ENCODE measurements at regions not wholly inside any gene's neighbourhood (a gene's known extent, or its start where the extent isn't known, plus 50 kb on each side); places are given as distances from the start of the nearest gene placed in this dataset.
"Not testable (repeated sequence)": the region's sequence is repeated elsewhere in the genome, so short reads cannot be mapped to it uniquely, and the experiment has no call there.

DNA sequence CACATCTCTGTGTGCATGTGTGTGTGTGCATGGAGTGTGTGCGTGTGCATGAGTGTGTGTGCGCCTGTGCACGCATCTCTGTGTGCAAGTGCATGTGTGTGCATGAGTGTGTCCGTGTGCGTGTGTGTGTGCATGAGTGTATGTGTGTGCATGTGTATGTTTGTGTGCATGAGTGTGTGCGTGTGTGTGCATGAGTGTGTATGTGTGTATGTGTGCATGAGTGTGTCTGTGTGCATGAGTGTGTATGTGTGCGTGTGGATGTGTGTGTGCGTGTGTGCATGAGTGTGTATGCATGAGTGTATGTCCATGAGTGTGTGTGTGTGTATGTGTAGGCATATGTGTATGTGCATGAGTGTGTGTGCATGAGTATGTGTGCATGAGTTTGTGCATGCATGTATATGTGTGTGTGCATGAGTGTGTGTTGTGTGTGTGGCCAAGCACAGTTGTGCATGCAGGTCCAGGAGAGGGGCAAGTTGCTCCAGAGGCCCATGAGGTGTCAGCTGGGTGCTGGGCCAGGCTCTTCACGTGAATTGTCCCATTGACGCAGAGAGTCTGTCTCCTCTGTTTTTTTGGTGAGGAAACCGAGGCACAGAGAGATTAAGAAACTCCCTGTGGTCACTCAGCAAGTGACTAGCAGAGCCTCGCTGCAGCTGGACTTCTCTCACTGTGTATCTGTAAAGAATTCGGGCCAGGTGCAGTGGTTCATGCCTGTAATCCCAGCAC lies 75.5 kb downstream of the ASB1 start:
- no peak for DNase-seq

DNA sequence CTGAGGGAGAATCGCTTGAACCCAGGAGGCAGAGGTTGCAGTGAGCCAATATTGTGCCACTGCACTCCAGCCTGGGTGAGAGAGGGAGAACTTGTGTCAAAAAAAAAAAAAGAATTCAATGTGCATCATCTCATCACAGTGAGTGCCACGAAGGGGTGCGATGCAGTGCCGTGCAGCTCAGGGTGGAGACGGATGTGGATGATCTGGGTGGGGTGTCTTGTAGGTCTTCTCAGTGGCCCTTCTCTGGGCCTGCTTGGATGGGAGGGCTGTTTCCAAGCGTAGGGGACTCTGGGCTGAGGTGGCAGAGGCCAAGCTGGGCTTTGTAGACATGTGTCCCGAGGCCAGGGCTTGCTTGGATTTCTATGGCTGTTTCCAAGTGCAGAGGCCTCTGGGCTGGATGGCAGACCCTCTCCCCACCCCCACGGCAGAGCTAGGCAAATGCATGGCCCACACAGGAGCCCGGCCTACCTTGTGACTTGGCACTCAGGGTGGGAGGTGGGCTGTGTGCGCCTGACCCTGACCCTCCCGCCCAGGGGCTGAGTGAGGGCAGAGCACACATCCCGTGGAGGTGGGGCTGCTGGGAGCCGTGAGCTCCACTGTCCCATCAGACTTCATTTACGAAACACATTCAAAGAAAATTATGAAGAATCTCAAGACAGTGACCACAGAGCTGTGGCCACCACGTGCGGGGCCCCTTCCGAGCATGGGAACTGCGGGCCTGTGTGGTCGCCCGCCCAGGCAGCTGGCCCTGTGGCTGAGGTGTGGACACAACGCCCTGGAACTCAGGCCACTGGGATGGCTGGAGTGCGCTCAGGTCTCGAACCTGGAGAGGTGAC lies 76.4 kb downstream of the ASB1 start:
- peak; percentile 10 for DNase-seq

DNA sequence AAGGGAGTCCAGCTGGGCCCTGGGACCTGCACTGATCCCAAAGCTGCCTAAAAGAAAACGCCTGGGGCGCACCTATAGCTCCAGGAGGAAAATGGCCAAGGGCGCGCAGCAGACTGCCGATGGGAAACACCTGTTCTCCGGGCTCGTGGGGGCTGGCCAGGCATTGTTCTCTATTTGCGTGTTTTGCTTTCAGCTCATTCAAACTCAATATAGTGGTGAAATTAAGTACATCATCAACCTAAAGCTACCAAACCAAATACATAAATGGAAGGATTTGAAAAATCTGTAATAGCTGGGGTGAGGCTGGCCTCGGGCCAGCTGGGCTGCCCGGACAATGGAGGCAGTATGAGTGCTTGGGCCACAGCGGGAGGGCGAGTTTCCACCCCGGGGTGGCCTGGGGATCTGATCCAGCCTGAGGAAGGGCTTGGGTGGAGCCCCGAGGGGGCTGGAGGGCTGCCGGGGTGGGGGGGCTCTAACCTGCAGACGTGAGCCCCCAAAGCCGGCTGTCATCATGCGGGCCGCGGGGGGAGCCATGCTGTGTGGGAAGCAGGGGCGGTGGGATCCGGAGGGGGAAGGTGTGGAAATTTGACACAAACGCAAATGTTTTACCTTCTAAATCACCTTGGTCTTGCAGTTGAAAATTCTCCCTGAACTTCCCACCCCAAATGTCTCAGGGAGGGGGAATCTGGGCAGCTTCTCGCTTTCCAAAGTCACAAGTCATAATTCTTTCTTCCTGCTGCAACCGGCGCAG lies 77.6 kb downstream of the ASB1 start:
- DNase-seq: no peak

DNA sequence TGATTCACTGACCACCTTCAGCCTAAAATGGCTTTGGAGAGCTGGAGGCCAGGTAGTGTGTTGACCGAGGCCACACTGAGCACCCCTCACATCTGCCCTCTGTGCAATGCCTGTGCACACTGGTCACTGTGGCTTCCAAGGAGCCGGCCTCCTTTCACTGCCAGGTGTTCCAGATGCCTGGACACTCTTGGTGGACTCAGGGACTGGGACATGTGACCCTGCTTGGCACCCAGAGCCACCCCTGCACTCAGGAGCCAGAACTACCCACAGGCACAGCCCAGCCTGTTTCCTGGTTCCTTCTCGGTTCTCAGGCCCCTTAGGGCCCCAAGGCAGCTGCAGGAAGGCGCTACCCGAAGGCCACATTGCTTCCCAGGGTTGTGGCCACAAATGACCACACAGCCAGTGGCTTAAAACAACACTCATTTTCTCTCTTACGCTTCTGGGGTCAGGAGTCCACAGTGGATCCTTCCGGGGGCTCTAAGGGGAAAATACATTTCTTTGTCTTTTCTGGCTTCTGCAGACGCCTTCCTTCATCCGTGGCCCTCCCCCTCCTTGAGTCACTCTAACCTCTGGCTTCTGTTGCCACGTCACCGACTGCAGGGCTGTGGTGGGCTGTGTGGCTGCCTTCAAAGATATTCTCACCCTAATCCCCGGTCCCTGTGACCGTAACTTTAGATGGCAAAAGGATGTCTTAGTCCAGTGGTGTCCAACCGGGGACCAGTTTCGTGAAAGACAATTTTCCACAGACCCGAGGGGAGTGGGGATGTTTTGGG lies 78.6 kb downstream of the ASB1 start:
- DNase-seq: no peak

DNA sequence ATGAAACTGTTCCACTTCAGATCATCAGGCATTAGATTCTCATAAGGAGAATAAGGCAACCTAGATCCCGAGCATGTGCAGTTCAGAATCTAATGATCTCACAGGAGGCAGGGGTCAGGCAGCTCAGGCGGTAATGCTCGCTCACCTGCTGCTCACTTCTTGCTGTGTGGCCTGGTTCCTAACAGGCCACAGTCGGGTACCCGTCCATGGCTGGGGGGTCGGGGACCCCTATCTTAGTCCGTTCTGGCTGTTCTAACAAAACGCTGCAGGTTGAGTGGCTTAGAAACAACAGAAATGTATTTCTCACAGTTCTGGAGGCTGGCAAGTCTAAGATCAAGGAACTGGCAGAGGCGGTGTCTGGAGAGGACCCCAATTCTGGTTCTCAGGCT lies 79.2 kb downstream of the ASB1 start:
- DNase-seq: no peak

DNA sequence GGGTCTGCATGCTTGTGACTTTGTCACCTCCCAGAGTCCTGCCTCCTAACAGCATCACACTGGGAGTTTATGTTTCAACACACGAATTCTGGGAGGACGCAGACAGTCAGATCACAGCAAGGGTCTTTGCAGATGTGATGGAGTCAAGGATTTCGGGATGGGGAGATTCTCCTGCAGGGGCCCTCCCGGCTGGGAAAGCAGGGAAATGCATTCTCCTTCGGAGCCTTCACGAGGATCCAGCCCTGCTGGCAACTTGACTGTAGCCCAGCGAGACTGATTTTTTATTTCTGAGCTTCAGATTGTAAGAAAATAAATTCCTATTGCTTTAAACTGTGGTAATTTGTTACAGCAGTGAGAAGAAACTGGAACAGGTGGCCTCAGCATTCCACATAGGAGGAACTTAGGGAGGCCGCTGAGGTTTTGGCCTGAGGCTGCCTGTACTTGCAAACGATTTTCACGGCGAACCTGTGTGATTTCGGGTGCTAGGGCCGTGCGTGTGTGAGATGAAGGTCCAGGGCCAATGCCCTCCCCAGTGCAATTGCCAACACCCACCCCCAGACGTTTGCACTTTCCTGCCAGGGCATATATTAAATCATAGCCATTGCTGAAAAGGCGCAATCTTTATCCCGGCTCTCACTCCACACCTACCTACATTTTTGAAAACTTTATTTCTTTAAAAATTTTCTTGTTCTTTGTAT lies 79.8 kb downstream of the ASB1 start:
- DNase-seq: no peak

DNA sequence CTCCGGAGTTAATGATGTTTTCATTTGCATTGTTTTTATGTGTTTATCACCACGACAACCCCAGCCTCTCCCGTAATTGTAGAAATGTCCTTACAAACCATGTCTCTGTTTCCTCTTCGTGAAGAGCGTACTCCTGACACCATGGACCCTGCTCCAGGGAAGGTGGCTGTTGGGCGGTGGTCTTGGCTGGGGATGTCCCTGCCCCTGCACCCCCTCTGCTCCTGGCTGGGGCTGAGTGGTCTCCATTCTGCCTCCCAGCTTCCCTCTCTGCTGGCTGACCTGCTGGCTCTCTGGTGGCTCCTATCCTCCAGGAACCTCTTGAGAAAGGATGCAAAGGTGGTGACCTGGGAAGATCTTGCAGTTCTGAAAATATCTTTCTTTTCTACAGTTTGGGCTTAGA lies 81.1 kb downstream of the ASB1 start:
- no peak for DNase-seq

DNA sequence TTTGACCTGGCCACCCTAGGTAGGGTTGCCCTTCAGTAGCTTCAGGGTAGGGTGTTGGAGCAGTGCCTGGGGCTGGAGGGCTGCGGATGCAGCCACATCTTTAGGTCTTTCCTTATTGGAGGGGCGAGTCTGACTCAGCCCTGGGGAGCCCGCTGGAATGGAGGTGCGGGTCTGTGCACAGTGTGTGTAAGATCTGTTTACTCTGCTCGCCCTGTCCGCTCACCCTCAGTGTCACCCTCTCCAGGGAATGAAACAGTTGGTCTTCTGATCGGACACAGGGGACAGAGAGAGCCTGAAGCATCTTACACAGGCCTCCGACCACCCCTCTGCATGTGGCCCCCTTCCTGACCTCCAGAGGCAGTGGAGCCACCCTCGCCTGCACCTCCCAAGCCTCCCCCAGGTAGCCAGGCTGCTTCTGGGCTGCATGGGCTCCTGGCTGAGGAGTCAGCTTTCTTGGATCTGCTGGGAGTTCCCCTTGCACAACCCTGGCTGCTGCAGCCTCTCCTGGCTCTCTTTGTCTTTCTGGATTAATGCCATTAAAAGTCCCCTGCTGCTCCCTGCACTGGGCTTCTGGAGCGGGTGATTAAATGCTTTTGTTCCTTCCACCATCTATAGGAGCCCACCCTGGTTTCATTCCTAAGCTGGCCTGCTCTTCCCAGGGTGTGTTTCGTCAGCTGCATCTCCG lies 82.6 kb downstream of the ASB1 start:
- no peak for DNase-seq

DNA sequence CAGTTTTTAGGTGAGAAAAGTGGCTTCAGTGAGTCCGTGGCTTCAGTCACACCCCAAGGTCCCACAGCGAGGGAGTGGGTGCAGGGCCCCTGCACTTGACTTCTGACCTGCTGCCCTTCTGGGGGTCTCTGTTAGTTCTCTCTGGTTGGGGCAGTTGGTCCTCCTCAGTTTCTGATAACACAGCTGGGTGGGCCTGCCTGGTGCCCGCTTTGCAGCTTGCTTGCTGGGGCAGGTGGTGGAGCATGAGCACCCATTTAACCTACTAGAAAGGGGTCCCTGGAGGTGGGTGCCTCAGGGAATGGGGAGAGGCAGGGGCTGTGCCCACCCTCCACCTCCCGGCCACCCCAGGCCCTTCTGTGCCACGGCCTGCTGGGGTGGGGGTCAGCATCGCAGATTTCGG lies 83.2 kb downstream of the ASB1 start:
- no peak for DNase-seq

DNA sequence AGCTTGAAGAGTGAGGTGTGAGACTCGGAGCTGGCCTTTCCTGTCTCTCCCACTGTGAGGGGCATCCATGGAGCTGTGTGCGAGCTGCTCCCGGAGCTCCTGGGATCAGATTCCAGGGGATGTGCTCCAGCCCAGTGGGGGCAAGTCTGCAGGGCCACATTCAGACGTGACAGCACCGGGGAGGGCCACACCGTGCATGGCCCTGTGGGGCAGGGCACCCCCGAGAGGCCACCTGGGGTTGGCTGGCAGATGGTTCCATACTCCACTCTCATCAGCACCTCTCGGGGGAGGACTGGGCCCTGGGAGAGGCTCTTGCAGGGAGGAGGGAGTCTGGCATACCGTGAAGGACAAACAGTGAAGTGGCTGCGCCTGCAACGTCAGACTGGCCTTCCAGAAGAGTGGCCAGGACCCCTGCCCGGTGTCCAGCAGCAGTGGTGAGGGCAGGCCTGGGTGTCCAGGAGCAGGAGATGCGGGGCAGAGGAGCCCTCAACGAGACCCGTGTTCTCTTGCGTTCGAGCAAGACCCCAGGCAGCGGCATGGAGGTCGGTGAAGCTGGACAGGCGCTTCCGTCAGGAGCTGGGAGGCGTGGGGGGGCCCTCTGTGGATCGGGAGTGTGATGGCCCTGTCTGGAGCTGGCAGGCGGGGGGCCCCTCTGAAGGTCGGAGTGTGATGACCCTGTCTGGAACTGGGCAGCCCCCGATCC lies 84.3 kb downstream of the ASB1 start:
- no peak for DNase-seq

DNA sequence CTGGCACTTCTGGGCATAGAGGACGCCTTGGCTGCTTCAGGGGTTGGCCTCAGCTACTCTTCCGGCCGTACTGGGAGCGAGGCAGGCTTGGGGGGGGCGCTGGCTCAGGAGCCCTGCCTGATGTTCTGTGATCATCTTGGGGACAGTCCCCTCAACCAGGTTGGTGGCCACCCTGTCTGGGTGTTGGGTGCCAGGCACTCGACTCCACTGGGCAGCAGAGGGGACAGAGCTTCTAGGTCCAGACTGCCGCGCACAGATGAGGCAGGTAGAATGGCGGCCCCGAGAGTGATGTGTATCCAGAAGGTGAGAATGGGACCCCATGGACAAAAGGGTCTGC lies 84.9 kb downstream of the ASB1 start:
- DNase-seq: no peak

DNA sequence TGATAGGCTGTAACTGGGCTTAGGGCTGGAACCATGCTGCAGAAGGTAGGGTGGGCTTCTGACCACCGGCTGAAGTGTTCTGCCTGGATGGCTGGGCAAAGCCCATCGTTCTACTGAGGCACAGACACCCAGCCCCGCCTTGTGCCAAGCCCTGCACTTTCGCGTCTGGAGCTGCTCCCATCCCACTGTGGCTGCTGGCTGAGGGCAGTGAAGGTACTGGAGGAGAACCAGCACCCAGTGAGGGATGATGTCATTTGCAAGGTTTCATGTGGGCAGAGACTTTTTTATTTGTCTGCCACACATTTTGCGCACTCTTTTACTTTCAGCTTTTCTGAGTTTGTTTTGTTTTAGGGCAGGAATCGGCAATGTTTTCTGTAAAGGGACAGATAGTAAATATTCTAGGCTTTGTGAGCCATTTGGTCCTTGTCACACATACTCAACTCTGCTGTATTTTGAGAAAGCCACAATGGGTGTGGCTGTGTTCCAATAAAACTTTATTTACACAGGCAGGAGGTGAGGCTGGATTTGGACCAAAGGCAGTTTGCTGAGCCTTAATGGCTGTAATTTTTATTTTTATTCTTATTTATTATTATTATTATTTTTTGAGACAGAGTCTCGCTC lies 85.6 kb downstream of the ASB1 start:
- no peak for DNase-seq

DNA sequence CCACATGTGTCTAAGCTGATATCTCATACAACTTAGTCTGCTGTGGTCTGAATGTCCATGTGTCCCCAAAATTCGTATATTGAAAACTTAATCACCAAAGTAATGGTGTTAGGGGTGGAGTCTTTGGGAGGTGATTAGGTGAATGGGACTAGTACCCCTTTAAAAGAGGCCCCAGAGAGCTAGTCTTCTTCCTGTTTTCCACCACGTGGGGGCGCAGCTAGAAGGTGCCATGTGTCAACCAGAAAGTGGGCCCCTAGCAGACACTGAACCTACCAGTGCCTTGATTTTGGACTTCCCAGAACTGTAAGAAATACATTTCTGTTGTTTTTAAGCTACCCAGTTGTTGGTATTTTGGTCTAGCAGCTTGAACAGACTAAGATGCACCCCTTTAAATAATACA lies 86.6 kb downstream of the ASB1 start:
- DNase-seq: peak; percentile 71

DNA sequence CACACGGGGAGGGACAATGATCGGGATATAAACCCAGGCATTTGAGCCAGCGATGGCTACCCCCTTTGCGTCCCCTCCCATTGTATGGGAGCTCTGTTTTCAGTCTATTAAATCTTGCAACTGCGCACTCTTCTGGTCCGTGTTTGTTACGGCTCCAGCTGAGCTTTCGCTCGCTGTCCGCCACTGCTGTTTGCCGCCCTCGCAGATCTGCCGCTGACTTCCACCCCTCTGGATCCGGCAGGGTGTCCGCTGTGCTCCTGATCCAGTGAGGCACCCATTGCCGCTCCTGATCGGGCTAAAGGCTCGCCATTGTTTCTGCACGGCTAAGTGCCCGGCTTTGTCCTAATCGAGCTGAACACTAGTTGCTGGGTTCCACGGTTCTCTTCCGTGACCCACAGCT lies 87.3 kb downstream of the ASB1 start:
- DNase-seq: not testable (repeated sequence)

DNA sequence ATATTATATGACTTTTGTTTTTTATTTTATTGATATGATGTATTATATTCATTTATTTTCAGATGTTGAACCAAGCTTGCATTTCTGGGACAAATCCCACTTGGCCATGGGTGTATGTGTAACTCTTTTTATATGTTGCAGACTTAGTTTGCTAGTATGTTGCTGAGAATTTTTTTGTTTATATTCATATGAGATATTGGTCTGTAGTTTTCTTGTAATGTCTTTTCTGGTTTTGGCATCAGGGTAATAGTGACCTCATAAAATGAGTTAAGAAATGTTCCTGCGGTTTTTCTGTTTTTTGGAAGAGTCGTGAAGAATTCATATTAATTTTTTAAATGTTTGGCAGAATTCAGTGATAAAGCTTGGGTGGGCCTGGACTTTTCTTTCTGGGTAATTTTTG lies 88.7 kb downstream of the ASB1 start:
- DNase-seq: no peak

DNA sequence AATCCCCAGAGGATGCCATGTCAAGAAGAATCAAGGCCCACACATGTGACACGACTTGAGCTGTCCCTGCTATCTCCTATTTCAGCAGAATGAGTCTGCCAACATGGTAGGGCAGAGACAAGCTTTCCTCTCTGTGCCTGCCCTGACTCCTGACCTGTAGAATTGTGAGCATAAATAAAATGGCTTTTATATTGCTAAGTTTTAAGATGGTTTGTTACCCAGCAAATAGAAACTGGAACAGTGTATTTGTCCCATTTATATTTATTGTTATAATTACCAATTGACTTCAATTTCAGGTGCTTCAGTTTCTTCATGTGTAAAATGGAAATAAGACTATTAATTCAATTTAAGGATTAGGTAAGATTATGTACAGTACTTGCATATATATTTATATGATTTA lies 90.5 kb downstream of the ASB1 start:
- DNase-seq: no peak

DNA sequence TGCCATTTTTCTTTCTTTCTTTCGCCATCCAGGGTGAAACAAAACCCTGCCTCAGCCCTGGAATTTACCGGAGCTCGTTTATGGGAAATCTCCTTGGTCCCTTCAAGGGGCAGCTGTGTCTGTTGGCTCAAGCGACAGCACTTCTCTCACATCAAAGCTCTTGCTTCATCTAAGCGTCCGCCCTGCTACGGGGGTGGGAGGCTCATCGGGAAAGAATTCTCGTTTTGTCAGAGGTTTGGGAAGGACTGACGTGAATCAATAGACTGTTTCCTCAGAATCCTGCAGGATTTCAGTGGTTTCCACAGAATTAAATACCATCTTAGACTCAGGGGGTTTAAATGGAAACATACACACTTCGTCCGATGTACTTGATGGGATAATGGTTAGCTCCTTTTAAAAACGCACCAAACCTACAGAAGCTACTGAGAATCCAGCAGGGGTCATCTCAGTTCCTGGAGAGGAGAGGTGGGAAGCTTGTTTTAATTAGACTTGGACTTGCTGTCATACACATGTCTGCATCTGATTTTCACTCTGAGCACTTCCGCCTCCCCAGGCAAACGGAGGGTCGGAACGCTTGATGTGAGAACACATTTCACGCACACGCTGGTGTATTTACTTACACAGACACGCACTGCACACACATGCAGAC lies 91.6 kb downstream of the ASB1 start:
- no peak for DNase-seq

DNA sequence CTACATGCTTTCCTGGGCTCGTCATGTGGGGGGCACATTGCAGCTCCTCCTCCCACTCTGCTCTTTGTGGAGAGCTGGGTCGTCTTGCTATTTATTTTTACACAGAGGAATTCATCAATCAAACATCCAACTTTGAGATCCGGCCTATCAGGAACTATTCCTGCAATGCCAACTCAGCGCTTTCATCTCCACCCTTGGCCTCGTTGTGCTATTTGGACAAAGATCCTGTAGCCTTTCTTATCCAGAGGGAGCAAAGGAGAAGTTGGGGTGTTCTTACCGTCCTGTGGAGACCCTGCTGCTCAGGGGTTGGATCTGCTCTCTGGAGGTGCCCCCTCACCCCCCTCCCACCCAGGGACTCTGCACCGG lies 92.1 kb downstream of the ASB1 start:
- DNase-seq: no peak

DNA sequence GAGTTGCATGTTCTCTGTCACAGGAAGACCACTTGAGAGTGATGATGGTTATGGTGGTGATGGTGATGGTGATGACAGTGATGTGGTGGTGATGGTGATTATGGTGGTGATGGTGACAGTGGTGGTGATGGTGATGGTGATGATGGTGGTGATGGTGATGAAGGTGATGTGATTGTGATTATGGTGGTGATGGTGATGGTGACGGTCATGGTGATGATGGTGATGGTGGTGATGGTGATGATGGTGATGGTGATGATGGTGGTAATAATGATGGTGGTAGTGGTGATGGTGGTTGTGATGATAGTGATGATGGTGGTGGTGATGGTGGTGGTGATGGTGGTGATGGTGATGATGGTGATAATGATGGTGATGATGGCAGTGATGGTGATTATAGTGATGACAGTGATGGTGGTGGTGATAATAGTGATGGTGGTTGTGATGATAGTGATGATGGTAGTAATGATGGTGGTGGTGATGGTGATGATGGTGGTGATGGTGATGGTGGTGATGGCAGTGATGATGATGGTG lies 93.7 kb downstream of the ASB1 start:
- no peak for DNase-seq

DNA sequence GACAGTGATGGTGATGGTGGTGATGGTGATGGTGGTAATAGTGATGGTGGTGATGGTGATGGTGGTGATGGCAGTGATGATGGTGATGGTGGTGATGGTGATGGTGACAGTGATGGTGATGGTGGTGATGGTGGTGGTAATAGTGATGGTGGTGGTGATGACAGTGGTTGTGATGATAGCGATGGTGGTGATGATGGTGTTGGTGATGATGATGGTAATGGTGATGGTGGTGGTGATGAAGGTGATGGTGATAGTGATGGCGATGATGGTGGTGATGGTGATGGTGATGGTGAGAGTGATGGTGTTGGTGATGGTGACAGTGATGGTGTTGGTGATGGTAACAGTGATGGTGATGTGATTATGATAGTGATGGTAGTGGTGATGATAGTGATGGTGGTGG lies 94.3 kb downstream of the ASB1 start:
- no peak for DNase-seq

Data from stimulated activated CD8-positive, alpha-beta memory T cell treated with anti-CD3 and anti-CD28 coated beads, Interleukin-4, amount 100 ng/mL, for 48 hours (primary cell).